Kidney (tissue), 13 donors: ENCODE measurements at regions not wholly inside any gene's neighbourhood (a gene's known extent, or its start where the extent isn't known, plus 50 kb on each side); places are given as distances from the start of the nearest gene placed in this dataset.
A peak's percentile ranks its signal among the peaks of the same experiment; 100 is the strongest.

Source experiments
- DNase-seq, 5 donors: peaks; one replicate each; pipeline ENCODE4 v3.0.0-alpha.2; 2013 to 2020
- FAIRE-seq: peaks from 2 replicates; lab custom pipeline; 2012; peaks lifted over from hg19 to GRCh38; lab: Jason Lieb, UNC
- H3K27ac ChIP-seq, 2 donors: one replicate each; pipeline ENCODE4 v1.7.0; 2013; ENCODE audit warnings: low read depth in 2 of 2, low read length in 2 of 2, inconsistent platforms in 1 of 2
- H3K27me3 ChIP-seq: one replicate; pipeline ENCODE4 v1.7.1; 2013; ENCODE audit warnings: low read length, inconsistent platforms; ENCODE audit not compliant: control insufficient read depth, insufficient read depth
- H3K36me3 ChIP-seq, 3 donors: one replicate each; pipeline versions ENCODE4 v1.7.0 to v1.7.1; 2013; ENCODE audit warnings: low read length in 3 of 3, control low read depth in 1 of 3, inconsistent platforms in 1 of 3; ENCODE audit not compliant: insufficient read depth in 3 of 3, control insufficient read depth in 2 of 3
- H3K4me1 ChIP-seq, 3 donors: one replicate each; pipeline versions ENCODE4 v1.7.0 to v1.7.1; 2013; ENCODE audit warnings: low read length in 3 of 3, inconsistent platforms in 1 of 3, low read depth in 1 of 3; ENCODE audit not compliant: control insufficient read depth in 2 of 3, insufficient read depth in 2 of 3
- H3K4me3 ChIP-seq, 3 donors: one replicate each; pipeline versions ENCODE4 v1.7.0 to v1.8.1; 2013; ENCODE audit warnings: low read length in 3 of 3, control low read depth in 1 of 3, inconsistent platforms in 1 of 3
- H3K9ac ChIP-seq, 3 donors: one replicate each; pipeline versions ENCODE4 v1.7.0 to v1.7.1; 2013; ENCODE audit warnings: low read length in 3 of 3, control low read depth in 1 of 3, inconsistent platforms in 1 of 3
- H3K9me3 ChIP-seq, 3 donors: one replicate each; pipeline versions ENCODE4 v1.7.0 to v1.7.1; 2013; ENCODE audit warnings: low read length in 3 of 3, control low read depth in 1 of 3, inconsistent platforms in 1 of 3; ENCODE audit not compliant: control insufficient read depth in 2 of 3, insufficient read depth in 1 of 3
- CTCF ChIP-seq: IDR thresholded peaks from 3 replicates; pipeline ENCODE4 v1.5.1; 2012; ENCODE audit warnings: mild to moderate bottlenecking, moderate library complexity, borderline replicate concordance; ENCODE audit not compliant: insufficient read depth; ENCODE audit errors: extremely low read depth
- intact Hi-C: fragments of 100-400 bp; cut with DNase I; formaldehyde crosslinking; loops from one replicate; pipeline ENCODE4 v1.11.1; 2022
- donor health status: control.
- donor health status: control.
- donor health status: control.
- donor health status: control.
- donor health status: control.
- donor health status: DM: yes; HTN: yes; CAD: no.
- donor health status: Normal renal cell carcinoma (clear cell type).

- no peaks in the 10 kb centered on the region for H3K36me3 ChIP-seq
- H3K4me3 ChIP-seq = no peak overlapping the region
- H3K9ac ChIP-seq = no peak overlapping the region
- DNase-seq (no peak), FAIRE-seq (no peak)
- intact Hi-C loops = no loop called here
- H3K27ac ChIP-seq = no peak overlapping the region
- TF ChIP-seq CTCF = no peak
- H3K4me1 ChIP-seq = no peaks in the 10 kb centered on the region
- peaks cover 0 to 2% (median 0%) of the 10 kb centered on the region in 3 donors for H3K9me3 ChIP-seq
- H3K27me3 ChIP-seq = no peaks in the 10 kb centered on the region
These were observed 260.8 kb downstream of the KTN1 start for GRCh38 chr14:55840821-55841220.

GRCh38 chr14:55841625-55842024, 261.6 kb downstream of the KTN1 start:
- Histone ChIP-seq H3K9me3 (peaks cover 0 to 2% (median 0%) of the 10 kb centered on the region in 3 donors), H3K27me3 (no peaks in the 10 kb centered on the region), H3K9ac (no peak overlapping the region), H3K27ac (no peak overlapping the region), H3K4me1 (no peaks in the 10 kb centered on the region), H3K4me3 (no peak overlapping the region), H3K36me3 (no peaks in the 10 kb centered on the region)
- no peak for DNase-seq
- TF ChIP-seq CTCF = no peak
- no peak for FAIRE-seq
- intact Hi-C loops = no loop called here

GRCh38 chr14:55843718-55844403, 263.9 kb downstream of the KTN1 start:
- TF ChIP-seq CTCF = no peak
- no peak overlapping the region for H3K4me3 ChIP-seq

More at GRCh38 chr14:55843718-55844403, 263.9 kb downstream of the KTN1 start:
- Histone ChIP-seq H3K27ac (no peak overlapping the region), H3K36me3 (no peaks in the 10 kb centered on the region), H3K27me3 (no peaks in the 10 kb centered on the region), H3K9ac (no peak overlapping the region), H3K4me1 (no peaks in the 10 kb centered on the region), H3K9me3 (peaks cover 0 to 2% (median 0%) of the 10 kb centered on the region in 3 donors)
- DNase-seq = no peak
- intact Hi-C loops = no loop called here
- peak; percentile 13 for FAIRE-seq
